ENCODE measurements at regions not wholly inside any gene's neighbourhood (a gene's known extent, or its start where the extent isn't known, plus 50 kb on each side); places are given as distances from the start of the nearest gene placed in this dataset.

- TF ChIP-seq ZNF140 (tag by site-specific recombination; IDR thresholded peaks at IDR 0.05) (no peak), ZNF473 (tag by site-specific recombination; IDR thresholded peaks at IDR 0.05) (no peak), ZNF837 (tag by site-specific recombination; IDR thresholded peaks at IDR 0.05) (no peak)
These were observed 134.8 kb downstream of the LY86 start (continued) for GRCh38 chr6:6723361-6723760.

- ChIA-PET CTCF (interaction anchor here (0.6 to 8.1 kb wide), 23 partner anchors 10 to 908 kb away, joined by 3 to 65 read pairs (median 5); partner anchors contain the start of genes CAGE1 and RIOK1), POLR2A (no interaction called here)
- no peaks in the 10 kb centered on the region for H3K36me3 ChIP-seq (ENCODE audit: control insufficient read depth in 2 of 2, insufficient read depth in 1 of 2, low read length in 2 of 2)
- no peak overlapping the region for H3K27ac ChIP-seq (ENCODE audit: extremely low read depth, low read depth, low read length)
- no peaks in the 10 kb centered on the region for H3K4me1 ChIP-seq (ENCODE audit: control insufficient read depth, insufficient read depth, low read length)
- TF ChIP-seq ZNF391 (tag by site-specific recombination; IDR thresholded peaks at IDR 0.05; ENCODE audit: borderline replicate concordance, low read depth) (no peak), CTCF (tag by site-specific recombination; IDR thresholded peaks at IDR 0.05) (no peak), ZFP41 (tag by site-specific recombination; IDR thresholded peaks at IDR 0.05; ENCODE audit: borderline replicate concordance) (no peak)
- H3K9me3 ChIP-seq (ENCODE audit: control insufficient read depth, insufficient read depth, low read depth, low read length) = no peaks in the 10 kb centered on the region
- no peak overlapping the region for H3K4me3 ChIP-seq (ENCODE audit: low read depth, low read length)
These were observed 135.5 kb downstream of the LY86 start for GRCh38 chr6:6723921-6724538.

- no peaks in the 10 kb centered on the region for H3K9me3 ChIP-seq (ENCODE audit: control insufficient read depth, insufficient read depth, low read depth, low read length)
- no peaks in the 10 kb centered on the region for H3K4me1 ChIP-seq (ENCODE audit: control insufficient read depth, insufficient read depth, low read length)
- H3K27ac ChIP-seq (ENCODE audit: extremely low read depth, low read depth, low read length) = no peak overlapping the region
- H3K4me3 ChIP-seq (ENCODE audit: low read depth, low read length) = no peak overlapping the region
- H3K36me3 ChIP-seq (ENCODE audit: control insufficient read depth in 2 of 2, insufficient read depth in 1 of 2, low read length in 2 of 2) = no peaks in the 10 kb centered on the region
- CTCF ChIA-PET = interaction anchor here (0.6 to 8.1 kb wide), 23 partner anchors 11 to 908 kb away, joined by 3 to 65 read pairs (median 4); no protein-coding TSS in a partner anchor
- POLR2A ChIA-PET = no interaction called here
- no peak for TF ChIP-seq PBX3 (CRISPR knock-in tag; IDR thresholded peaks at IDR 0.05)
- no peak for TF ChIP-seq HIC1 (tag by site-specific recombination; IDR thresholded peaks at IDR 0.05)
- no peak for TF ChIP-seq ZNF10 (tag by site-specific recombination; IDR thresholded peaks at IDR 0.05)
- 0 out of 2 replicates have a peak, but pooled peaks have one; percentile 24 for TF ChIP-seq ZNF660 (tag by site-specific recombination; IDR thresholded peaks at IDR 0.05)
- TF ChIP-seq PATZ1 (tag by site-specific recombination; IDR thresholded peaks at IDR 0.05) = no peak
- TF ChIP-seq ZNF423 (tag by site-specific recombination; IDR thresholded peaks at IDR 0.05) = no peak
- TF ChIP-seq ZSCAN30 (tag by site-specific recombination; IDR thresholded peaks at IDR 0.05) = 0 out of 2 replicates have a peak, but pooled peaks have one; percentile 13
- no peak for TF ChIP-seq ZNF664 (tag by site-specific recombination; IDR thresholded peaks at IDR 0.05)
- TF ChIP-seq CTCF (tag by site-specific recombination; IDR thresholded peaks at IDR 0.05) = peak; percentile 37; the same call in 1 of the 2 replicates
- TF ChIP-seq ZNF654 (tag by site-specific recombination; IDR thresholded peaks at IDR 0.05; ENCODE audit: low read depth) = peak; percentile 83
- TF ChIP-seq PRDM4 (tag by site-specific recombination; IDR thresholded peaks at IDR 0.05) = peak; percentile 99
- no peak for TF ChIP-seq ZNF707 (tag by site-specific recombination; IDR thresholded peaks at IDR 0.05)
These were observed 136.3 kb downstream of the LY86 start for GRCh38 chr6:6724539-6725467.

Data from HEK293 (cell line).